Thymus (tissue), 11 donors: ENCODE measurements at regions not wholly inside any gene's neighbourhood (a gene's known extent, or its start where the extent isn't known, plus 50 kb on each side); places are given as distances from the start of the nearest gene placed in this dataset.

ENCODE experiments used
- DNase-seq, 9 donors: peaks; one replicate each; pipeline ENCODE4 v3.0.0-alpha.2; 2013; ENCODE audit warnings: low spot score in 9 of 9, low read depth in 6 of 9, missing footprints in 1 of 9
- H3K27ac ChIP-seq, 2 donors: one replicate each; pipeline ENCODE4 v1.5.1; 2013; ENCODE audit warnings: control low read depth in 1 of 2, low read depth in 1 of 2, low read length in 1 of 2, mild to moderate bottlenecking in 1 of 2, moderate library complexity in 1 of 2
- H3K27me3 ChIP-seq, 2 donors: one replicate each; pipeline ENCODE4 v1.5.1; 2013; ENCODE audit warnings: low read length in 1 of 2; ENCODE audit not compliant: control insufficient read depth in 2 of 2, insufficient read depth in 1 of 2
- H3K36me3 ChIP-seq, 2 donors: one replicate each; pipeline ENCODE4 v1.5.1; 2013; ENCODE audit warnings: low read length in 1 of 2, mild to moderate bottlenecking in 1 of 2, moderate library complexity in 1 of 2; ENCODE audit not compliant: control insufficient read depth in 2 of 2, insufficient read depth in 2 of 2
- H3K4me1 ChIP-seq, 2 donors: one replicate each; pipeline ENCODE4 v1.5.1; 2013; ENCODE audit warnings: low read length in 2 of 2; ENCODE audit not compliant: control insufficient read depth in 2 of 2, insufficient read depth in 2 of 2
- H3K4me3 ChIP-seq, 2 donors: one replicate each; pipeline ENCODE4 v1.5.1; 2013; ENCODE audit warnings: low read length in 2 of 2, control low read depth in 1 of 2, mild to moderate bottlenecking in 1 of 2
- H3K9me3 ChIP-seq, 2 donors: one replicate each; pipeline ENCODE4 v1.5.1; 2013; ENCODE audit warnings: low read length in 1 of 2, mild to moderate bottlenecking in 1 of 2; ENCODE audit not compliant: control insufficient read depth in 2 of 2, insufficient read depth in 1 of 2
- WGBS: extraction: QIAGEN DNeasy Blood & Tissue Kit; methylation state at CpG from one replicate; pipeline ENCODE4 v1.1.7; 2013; 5-methylcytosine and 5-hydroxymethylcytosine counted together
- donor health status: healthy.

- Histone ChIP-seq H3K27me3 (no peaks in the 10 kb centered on the region), H3K27ac (no peak overlapping the region), H3K4me3 (no peak overlapping the region), H3K36me3 (no peaks in the 10 kb centered on the region), H3K4me1 (no peaks in the 10 kb centered on the region), H3K9me3 (peaks cover 2 to 7% of the 10 kb centered on the region in 2 donors)
- WGBS = 92% methylated on average over 1 of the region's 1 CpG
- no peak for DNase-seq
These were observed 293.1 kb downstream of the MAP2K4 start for GRCh38 chr17:12313786-12314185.

GRCh38 chr17:12316021-12316420 lies 295.3 kb downstream of the MAP2K4 start:
- Histone ChIP-seq H3K4me1 (no peaks in the 10 kb centered on the region), H3K27ac (no peak overlapping the region), H3K36me3 (no peaks in the 10 kb centered on the region), H3K27me3 (no peaks in the 10 kb centered on the region), H3K4me3 (no peak overlapping the region), H3K9me3 (peaks cover 2 to 7% of the 10 kb centered on the region in 2 donors)
- no peak for DNase-seq
- 98% methylated on average over 1 of the region's 1 CpG for WGBS

GRCh38 chr17:12318571-12319266 lies 298.0 kb downstream of the MAP2K4 start:
- no peak overlapping the region for H3K4me3 ChIP-seq
- no peaks in the 10 kb centered on the region for H3K4me1 ChIP-seq
- H3K9me3 ChIP-seq = peaks cover 2 to 11% of the 10 kb centered on the region in 2 donors
- no peaks in the 10 kb centered on the region for H3K27me3 ChIP-seq
- H3K36me3 ChIP-seq = no peaks in the 10 kb centered on the region
- no peak overlapping the region for H3K27ac ChIP-seq
- WGBS = 90% methylated on average over 9 of the region's 9 CpGs
- DNase-seq = no peak

GRCh38 chr17:12320286-12320685 lies 299.6 kb downstream of the MAP2K4 start:
- Histone ChIP-seq H3K36me3 (no peaks in the 10 kb centered on the region), H3K4me1 (no peaks in the 10 kb centered on the region), H3K9me3 (peaks cover 1 to 4% of the 10 kb centered on the region in 2 donors), H3K4me3 (no peak overlapping the region), H3K27ac (no peak overlapping the region), H3K27me3 (no peaks in the 10 kb centered on the region)
- no peak for DNase-seq
- 89% methylated on average over 4 of the region's 4 CpGs for WGBS

GRCh38 chr17:12328204-12328603 lies 307.5 kb downstream of the MAP2K4 start:
- DNase-seq = no peak
- H3K9me3 ChIP-seq = no peaks in the 10 kb centered on the region
- no peaks in the 10 kb centered on the region for H3K4me1 ChIP-seq
- no peaks in the 10 kb centered on the region for H3K36me3 ChIP-seq
- no peak overlapping the region for H3K4me3 ChIP-seq
- 92% methylated on average over 2 of the region's 2 CpGs for WGBS
- H3K27ac ChIP-seq = no peak overlapping the region
- H3K27me3 ChIP-seq = no peaks in the 10 kb centered on the region

- Histone ChIP-seq H3K36me3 (no peaks in the 10 kb centered on the region), H3K9me3 (no peaks in the 10 kb centered on the region), H3K27me3 (no peaks in the 10 kb centered on the region), H3K27ac (no peak overlapping the region), H3K4me1 (no peaks in the 10 kb centered on the region), H3K4me3 (no peak overlapping the region)
- 96% methylated on average over 1 of the region's 1 CpG for WGBS
- DNase-seq = no peak
These were observed 309.8 kb downstream of the MAP2K4 start for GRCh38 chr17:12330456-12330855.

GRCh38 chr17:12341328-12341727 lies 320.7 kb downstream of the MAP2K4 start:
- Histone ChIP-seq H3K4me1 (no peaks in the 10 kb centered on the region), H3K27ac (no peak overlapping the region), H3K27me3 (no peaks in the 10 kb centered on the region), H3K9me3 (peaks cover 2 to 8% of the 10 kb centered on the region in 2 donors), H3K4me3 (no peak overlapping the region), H3K36me3 (no peaks in the 10 kb centered on the region)
- no peak for DNase-seq
- WGBS = 78% methylated on average over 2 of the region's 2 CpGs

GRCh38 chr17:12342161-12342560 lies 321.5 kb downstream of the MAP2K4 start:
- H3K9me3 ChIP-seq = peaks cover under 1 to 4% of the 10 kb centered on the region in 2 donors
- no peaks in the 10 kb centered on the region for H3K36me3 ChIP-seq
- no peaks in the 10 kb centered on the region for H3K4me1 ChIP-seq
- DNase-seq = no peak
- 53% methylated on average over 6 of the region's 6 CpGs for WGBS
- no peaks in the 10 kb centered on the region for H3K27me3 ChIP-seq
- no peak overlapping the region for H3K27ac ChIP-seq
- H3K4me3 ChIP-seq = no peak overlapping the region

- DNase-seq = no peak
- Histone ChIP-seq H3K27me3 (no peaks in the 10 kb centered on the region), H3K4me1 (no peaks in the 10 kb centered on the region), H3K36me3 (no peaks in the 10 kb centered on the region), H3K27ac (no peak overlapping the region), H3K9me3 (peaks cover 0 to 4% of the 10 kb centered on the region in 2 donors), H3K4me3 (no peak overlapping the region)
- WGBS = 67% methylated on average over 7 of the region's 7 CpGs
These were observed 322.1 kb downstream of the MAP2K4 start for GRCh38 chr17:12342609-12343435.
